ENCODE measurements at regions not wholly inside any gene's neighbourhood (a gene's known extent, or its start where the extent isn't known, plus 50 kb on each side); places are given as distances from the start of the nearest gene placed in this dataset.

DNA sequence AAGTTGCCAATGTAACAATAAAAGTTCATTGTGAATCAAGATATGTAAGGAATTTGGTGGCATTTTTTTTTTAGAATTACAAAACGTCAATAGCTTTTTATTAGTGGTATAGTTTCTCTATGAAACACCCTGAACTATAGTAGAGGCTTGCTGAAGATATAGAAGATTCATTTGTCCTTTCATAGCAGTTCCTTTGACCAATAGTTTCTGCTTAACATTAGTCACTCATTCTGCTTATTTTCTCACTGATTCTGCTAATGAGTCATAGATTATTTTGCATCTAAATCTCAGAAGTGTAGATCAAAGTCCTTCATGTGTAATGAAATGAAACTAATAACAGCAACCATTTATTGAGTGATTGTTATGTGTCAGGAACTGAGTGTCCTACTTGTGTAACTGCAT is 205.0 kb upstream of the TET2 start (continued):
- TF ChIP-seq, protein P1, sequence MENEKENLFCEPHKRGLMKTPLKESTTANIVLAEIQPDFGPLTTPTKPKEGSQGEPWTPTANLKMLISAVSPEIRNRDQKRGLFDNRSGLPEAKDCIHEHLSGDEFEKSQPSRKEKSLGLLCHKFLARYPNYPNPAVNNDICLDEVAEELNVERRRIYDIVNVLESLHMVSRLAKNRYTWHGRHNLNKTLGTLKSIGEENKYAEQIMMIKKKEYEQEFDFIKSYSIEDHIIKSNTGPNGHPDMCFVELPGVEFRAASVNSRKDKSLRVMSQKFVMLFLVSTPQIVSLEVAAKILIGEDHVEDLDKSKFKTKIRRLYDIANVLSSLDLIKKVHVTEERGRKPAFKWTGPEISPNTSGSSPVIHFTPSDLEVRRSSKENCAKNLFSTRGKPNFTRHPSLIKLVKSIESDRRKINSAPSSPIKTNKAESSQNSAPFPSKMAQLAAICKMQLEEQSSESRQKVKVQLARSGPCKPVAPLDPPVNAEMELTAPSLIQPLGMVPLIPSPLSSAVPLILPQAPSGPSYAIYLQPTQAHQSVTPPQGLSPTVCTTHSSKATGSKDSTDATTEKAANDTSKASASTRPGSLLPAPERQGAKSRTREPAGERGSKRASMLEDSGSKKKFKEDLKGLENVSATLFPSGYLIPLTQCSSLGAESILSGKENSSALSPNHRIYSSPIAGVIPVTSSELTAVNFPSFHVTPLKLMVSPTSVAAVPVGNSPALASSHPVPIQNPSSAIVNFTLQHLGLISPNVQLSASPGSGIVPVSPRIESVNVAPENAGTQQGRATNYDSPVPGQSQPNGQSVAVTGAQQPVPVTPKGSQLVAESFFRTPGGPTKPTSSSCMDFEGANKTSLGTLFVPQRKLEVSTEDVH (IDR thresholded peaks at IDR 0.05; ENCODE audit: low read depth, partially characterized antibody): no peak
- TF ChIP-seq TAF1 (IDR thresholded peaks at IDR 0.05; ENCODE audit: borderline replicate concordance, low read depth, low read length) (no peak), TCF7 (IDR thresholded peaks at IDR 0.05; ENCODE audit: borderline replicate concordance) (peak; percentile 83), SMC3 (IDR thresholded peaks at IDR 0.05; ENCODE audit: borderline replicate concordance, low read length) (no peak), ZNF217 (IDR thresholded peaks at IDR 0.05) (peak; percentile 61; the same call in 1 of the 2 replicates), ASH2L (IDR thresholded peaks at IDR 0.05; ENCODE audit: borderline replicate concordance, low read depth) (no peak)
- TF ChIP-seq, protein P2, sequence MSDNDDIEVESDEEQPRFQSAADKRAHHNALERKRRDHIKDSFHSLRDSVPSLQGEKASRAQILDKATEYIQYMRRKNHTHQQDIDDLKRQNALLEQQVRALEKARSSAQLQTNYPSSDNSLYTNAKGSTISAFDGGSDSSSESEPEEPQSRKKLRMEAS (IDR thresholded peaks at IDR 0.05; ENCODE audit: low read depth, low read length): no peak
- TF ChIP-seq, protein P3, sequence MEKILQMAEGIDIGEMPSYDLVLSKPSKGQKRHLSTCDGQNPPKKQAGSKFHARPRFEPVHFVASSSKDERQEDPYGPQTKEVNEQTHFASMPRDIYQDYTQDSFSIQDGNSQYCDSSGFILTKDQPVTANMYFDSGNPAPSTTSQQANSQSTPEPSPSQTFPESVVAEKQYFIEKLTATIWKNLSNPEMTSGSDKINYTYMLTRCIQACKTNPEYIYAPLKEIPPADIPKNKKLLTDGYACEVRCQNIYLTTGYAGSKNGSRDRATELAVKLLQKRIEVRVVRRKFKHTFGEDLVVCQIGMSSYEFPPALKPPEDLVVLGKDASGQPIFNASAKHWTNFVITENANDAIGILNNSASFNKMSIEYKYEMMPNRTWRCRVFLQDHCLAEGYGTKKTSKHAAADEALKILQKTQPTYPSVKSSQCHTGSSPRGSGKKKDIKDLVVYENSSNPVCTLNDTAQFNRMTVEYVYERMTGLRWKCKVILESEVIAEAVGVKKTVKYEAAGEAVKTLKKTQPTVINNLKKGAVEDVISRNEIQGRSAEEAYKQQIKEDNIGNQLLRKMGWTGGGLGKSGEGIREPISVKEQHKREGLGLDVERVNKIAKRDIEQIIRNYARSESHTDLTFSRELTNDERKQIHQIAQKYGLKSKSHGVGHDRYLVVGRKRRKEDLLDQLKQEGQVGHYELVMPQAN (conservative IDR thresholded peaks at IDR 0.05): no peak

Data from GM12878 (cell line).